Body of pancreas (tissue), 4 donors: ENCODE measurements at regions not wholly inside any gene's neighbourhood (a gene's known extent, or its start where the extent isn't known, plus 50 kb on each side); places are given as distances from the start of the nearest gene placed in this dataset.

Experiments
- ATAC-seq: fragments of 150-250 bp; one replicate; pipeline ENCODE4 v1.9.1; 2016
- DNase-seq, 4 donors: peaks; one replicate each; pipeline ENCODE4 v3.0.0-alpha.2; 2019
- H3K27ac ChIP-seq, 4 donors: fragments of 200-600 bp; sonication (generic); 1 replicate in 3 of 4; 2 replicates in 1 of 4; pipeline versions ENCODE4 v1.5.1 to v1.6.1; 2016 to 2019; ENCODE audit warnings: mild to moderate bottlenecking in 1 of 4, mixed read lengths in 1 of 4, moderate library complexity in 1 of 4
- H3K27me3 ChIP-seq, 2 donors: fragments of 200-600 bp; sonication (generic); one replicate each; pipeline ENCODE4 v1.6.0; 2016; ENCODE audit warnings: mild to moderate bottlenecking in 1 of 2
- H3K36me3 ChIP-seq, 2 donors: fragments of 200-600 bp; sonication (generic); replicated peaks in 1 of 2; 2 replicates each; pipeline ENCODE4 v1.5.1; 2016; ENCODE audit warnings: low read depth in 2 of 2; ENCODE audit not compliant: insufficient read depth in 1 of 2
- H3K4me1 ChIP-seq: fragments of 200-600 bp; sonication (generic); one replicate; pipeline ENCODE4 v1.6.0; 2016
- H3K4me3 ChIP-seq, 2 donors: fragments of 200-600 bp; sonication (generic); 1 replicate in 1 of 2; 2 replicates in 1 of 2; pipeline ENCODE4 v1.5.1; 2016 to 2019
- H3K9me3 ChIP-seq, 3 donors: fragments of 200-600 bp; sonication (generic); 1 replicate in 2 of 3; 2 replicates in 1 of 3; pipeline ENCODE4 v1.5.1; 2016
- POLR2A ChIP-seq, 3 donors: fragments of 450-650 bp; IDR thresholded peaks; one replicate each; pipeline ENCODE4 v1.6.1; 2016; ENCODE audit warnings: antibody characterized with exemption in 3 of 3, mild to moderate bottlenecking in 2 of 3
- WGBS, 2 donors: methylation state at CpG; one replicate each; pipeline ENCODE4 v1.1.5; 2017; 5-methylcytosine and 5-hydroxymethylcytosine counted together
- intact Hi-C: fragments of 100-400 bp; cut with DNase I; formaldehyde crosslinking; loops from one replicate; pipeline ENCODE4 v1.15.1; 2023
- TF ChIP-seq, protein P1 (sequence below), 7 experiments: fragments of 450-650 bp in 4 of 7; fragments of 200-600 bp in 3 of 7; sonication (generic) in 3 of 7; IDR thresholded peaks; one replicate each; pipeline ENCODE4 v1.5.1; 2016 to 2019; ENCODE audit warnings: antibody characterized with exemption in 7 of 7

DNA sequence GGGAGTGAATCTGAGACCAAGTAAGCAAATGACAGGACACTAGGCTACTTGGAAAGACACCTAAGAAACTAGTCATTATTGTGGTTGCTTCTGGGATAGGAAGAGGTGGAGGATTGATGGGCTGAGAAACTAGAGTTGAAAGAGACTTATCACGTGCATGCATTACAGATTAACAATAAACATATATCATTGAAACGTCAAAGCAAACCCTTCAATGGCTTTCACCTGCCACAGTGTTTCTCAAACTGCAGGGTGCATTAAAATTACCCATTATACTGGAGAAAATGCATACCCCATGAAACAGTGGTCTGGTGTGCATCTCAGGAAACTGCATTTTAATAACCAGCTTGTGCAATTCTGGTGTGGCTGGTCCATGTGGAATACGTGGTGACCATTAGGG lies 318.8 kb downstream of the SMAD2 start:
- H3K9me3 ChIP-seq = no peaks in the 10 kb centered on the region
- no peaks in the 10 kb centered on the region for H3K4me1 ChIP-seq
- ATAC-seq = no peak
- H3K27me3 ChIP-seq = no peaks in the 10 kb centered on the region
- TF ChIP-seq, protein P1, sequence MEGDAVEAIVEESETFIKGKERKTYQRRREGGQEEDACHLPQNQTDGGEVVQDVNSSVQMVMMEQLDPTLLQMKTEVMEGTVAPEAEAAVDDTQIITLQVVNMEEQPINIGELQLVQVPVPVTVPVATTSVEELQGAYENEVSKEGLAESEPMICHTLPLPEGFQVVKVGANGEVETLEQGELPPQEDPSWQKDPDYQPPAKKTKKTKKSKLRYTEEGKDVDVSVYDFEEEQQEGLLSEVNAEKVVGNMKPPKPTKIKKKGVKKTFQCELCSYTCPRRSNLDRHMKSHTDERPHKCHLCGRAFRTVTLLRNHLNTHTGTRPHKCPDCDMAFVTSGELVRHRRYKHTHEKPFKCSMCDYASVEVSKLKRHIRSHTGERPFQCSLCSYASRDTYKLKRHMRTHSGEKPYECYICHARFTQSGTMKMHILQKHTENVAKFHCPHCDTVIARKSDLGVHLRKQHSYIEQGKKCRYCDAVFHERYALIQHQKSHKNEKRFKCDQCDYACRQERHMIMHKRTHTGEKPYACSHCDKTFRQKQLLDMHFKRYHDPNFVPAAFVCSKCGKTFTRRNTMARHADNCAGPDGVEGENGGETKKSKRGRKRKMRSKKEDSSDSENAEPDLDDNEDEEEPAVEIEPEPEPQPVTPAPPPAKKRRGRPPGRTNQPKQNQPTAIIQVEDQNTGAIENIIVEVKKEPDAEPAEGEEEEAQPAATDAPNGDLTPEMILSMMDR (IDR thresholded peaks at IDR 0.05) = no peak
- no peak for TF ChIP-seq POLR2A (IDR thresholded peaks at IDR 0.05)
- no peaks in the 10 kb centered on the region for H3K36me3 ChIP-seq
- WGBS, 2 donors = 22 to 35% methylated on average over 3 of the region's 3 CpGs
- intact Hi-C loops = no loop called here
- no peak overlapping the region for H3K4me3 ChIP-seq
- no peak overlapping the region for H3K27ac ChIP-seq
- no peak for DNase-seq

DNA sequence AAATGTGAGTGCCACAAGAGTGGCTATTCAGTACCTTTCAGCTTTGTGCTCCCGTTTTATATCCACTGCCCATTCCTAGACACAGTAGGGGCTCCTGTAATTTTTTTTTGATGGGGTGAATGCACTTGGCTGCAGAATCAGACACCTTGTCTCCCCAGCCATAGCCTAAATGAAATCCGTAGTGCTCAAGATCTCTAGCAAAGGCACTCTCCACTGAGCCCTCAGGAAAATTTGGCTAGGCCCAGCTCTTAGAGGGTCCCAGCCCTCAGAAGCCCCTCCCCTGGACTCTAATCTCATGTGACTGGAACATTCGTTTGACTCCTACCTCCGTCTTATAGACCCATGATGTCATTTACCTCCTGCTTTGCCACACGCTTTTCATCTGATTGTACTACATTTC lies 323.9 kb downstream of the SMAD2 start:
- no peak overlapping the region for H3K27ac ChIP-seq
- no peaks in the 10 kb centered on the region for H3K4me1 ChIP-seq
- H3K27me3 ChIP-seq = no peaks in the 10 kb centered on the region
- H3K9me3 ChIP-seq = no peaks in the 10 kb centered on the region
- TF ChIP-seq POLR2A (IDR thresholded peaks at IDR 0.05) = no peak
- no peaks in the 10 kb centered on the region for H3K36me3 ChIP-seq
- ATAC-seq = no peak
- H3K4me3 ChIP-seq = no peak overlapping the region
- WGBS, 2 donors = 50 to 63% methylated on average over 5 of the region's 5 CpGs
- intact Hi-C loops = no loop called here
- no peak for DNase-seq

DNA sequence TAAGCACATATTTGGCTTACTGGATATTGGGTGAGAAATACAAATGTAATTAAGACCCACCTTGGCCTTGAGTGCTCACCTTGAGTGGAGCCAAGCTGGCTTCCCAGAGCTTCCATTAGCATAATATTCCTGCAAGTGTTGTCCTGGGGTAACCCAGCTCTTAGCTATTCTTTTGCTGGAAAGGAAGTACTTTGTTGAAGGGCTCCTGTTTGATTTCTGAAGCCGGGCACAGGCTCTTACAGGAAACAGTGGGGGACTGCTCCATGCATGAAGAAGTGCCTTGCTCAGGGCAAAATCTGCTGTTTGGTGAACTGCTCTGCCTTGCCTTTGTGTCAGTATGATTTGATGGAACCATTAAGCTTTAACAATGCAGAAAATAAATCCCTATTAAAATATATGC lies 325.4 kb downstream of the SMAD2 start:
- 45 to 88% methylated on average over 1 of the region's 1 CpG for WGBS, 2 donors
- DNase-seq (no peak), ATAC-seq (no peak)
- Histone ChIP-seq H3K4me1 (no peaks in the 10 kb centered on the region), H3K9me3 (no peaks in the 10 kb centered on the region), H3K27me3 (no peaks in the 10 kb centered on the region), H3K27ac (no peak overlapping the region), H3K4me3 (no peak overlapping the region), H3K36me3 (no peaks in the 10 kb centered on the region)
- intact Hi-C loops = no loop called here
- no peak for TF ChIP-seq POLR2A (IDR thresholded peaks at IDR 0.05)
- TF ChIP-seq, protein P1 (IDR thresholded peaks at IDR 0.05) = no peak

DNA sequence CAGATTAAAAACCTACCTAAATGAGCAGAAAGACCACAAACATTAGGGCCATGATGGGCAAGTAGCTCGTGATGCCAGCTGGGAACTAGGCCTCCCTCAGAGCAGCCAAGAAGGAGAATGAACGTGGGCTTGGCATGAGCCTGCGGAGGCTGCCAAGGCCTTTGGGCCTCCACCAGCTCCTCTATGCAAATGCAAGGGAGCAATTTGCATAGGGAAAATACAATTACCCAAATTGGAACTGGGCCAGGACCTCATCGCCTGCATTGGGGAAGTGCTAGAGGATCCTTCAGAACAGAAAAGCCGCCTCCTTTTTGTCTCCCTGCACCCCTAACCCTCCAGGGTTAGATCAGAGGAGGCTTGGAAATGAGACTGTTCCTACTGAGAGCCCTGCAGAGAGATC lies 326.4 kb downstream of the SMAD2 start:
- DNase-seq (no peak), ATAC-seq (no peak)
- H3K4me1 ChIP-seq = no peaks in the 10 kb centered on the region
- H3K27ac ChIP-seq = no peak overlapping the region
- H3K27me3 ChIP-seq = no peaks in the 10 kb centered on the region
- no peaks in the 10 kb centered on the region for H3K36me3 ChIP-seq
- intact Hi-C loops = no loop called here
- WGBS, 2 donors = 71 to 80% methylated on average over 5 of the region's 5 CpGs
- H3K9me3 ChIP-seq = no peaks in the 10 kb centered on the region
- TF ChIP-seq, protein P1 (IDR thresholded peaks at IDR 0.05) = no peak
- TF ChIP-seq POLR2A (IDR thresholded peaks at IDR 0.05) = no peak
- H3K4me3 ChIP-seq = no peak overlapping the region

DNA sequence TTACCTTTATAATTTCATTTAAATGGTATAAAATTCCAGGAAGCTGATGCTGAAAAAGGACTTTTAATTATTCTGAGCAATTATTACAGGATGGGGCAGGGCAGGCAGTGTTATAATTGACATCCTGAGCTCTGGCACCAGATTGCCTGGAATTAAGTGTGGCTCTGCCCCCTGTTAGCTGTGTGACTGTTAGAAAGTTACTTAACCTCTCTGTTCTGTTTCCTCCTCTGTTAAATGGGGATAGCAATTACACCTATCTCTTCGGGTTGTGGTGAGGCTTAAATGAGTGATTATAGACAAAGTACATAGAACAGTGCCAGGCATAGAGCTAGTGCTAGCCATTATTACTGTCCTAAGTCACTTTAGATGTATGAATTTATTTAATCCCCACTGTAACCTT lies 327.3 kb downstream of the SMAD2 start:
- H3K36me3 ChIP-seq = no peaks in the 10 kb centered on the region
- H3K27ac ChIP-seq = no peak overlapping the region
- H3K27me3 ChIP-seq = no peaks in the 10 kb centered on the region
- no peaks in the 10 kb centered on the region for H3K4me1 ChIP-seq
- 71 to 73% methylated on average over 1 of the region's 1 CpG for WGBS, 2 donors
- no peaks in the 10 kb centered on the region for H3K9me3 ChIP-seq
- TF ChIP-seq POLR2A (IDR thresholded peaks at IDR 0.05) = no peak
- TF ChIP-seq, protein P1 (IDR thresholded peaks at IDR 0.05) = no peak
- ATAC-seq (no peak), DNase-seq (no peak)
- no peak overlapping the region for H3K4me3 ChIP-seq
- intact Hi-C loops = no loop called here
